ENCODE measurements at regions not wholly inside any gene's neighbourhood (a gene's known extent, or its start where the extent isn't known, plus 50 kb on each side); places are given as distances from the start of the nearest gene placed in this dataset.

GRCh38 chr18:40501026-40501425, 1454.0 kb upstream of the PIK3C3 start:
- Histone ChIP-seq H3K27me3 (ENCODE audit: insufficient read depth, low read depth) (0 out of 2 replicates have a peak, but pooled peaks cover 3% of the 10 kb centered on the region), H3K9ac (no peak overlapping the region), H3K79me2 (ENCODE audit: insufficient read depth, low read depth) (no peaks in the 10 kb centered on the region), H3K27ac (no peak overlapping the region), H4K20me1 (ENCODE audit: insufficient read depth) (no peaks in the 10 kb centered on the region), H2AFZ (ENCODE audit: low read depth) (no peak overlapping the region), H3K4me3 (IDR thresholded peaks at IDR 0.05; ENCODE audit: insufficient read depth, low read depth, low read length) (no peak overlapping the region), H3K36me3 (ENCODE audit: insufficient read depth) (no peaks in the 10 kb centered on the region), H3K4me2 (no peak overlapping the region), H3K4me1 (ENCODE audit: low read depth, poor library complexity, severe bottlenecking) (no peaks in the 10 kb centered on the region)
- TF ChIP-seq CTCF (conservative IDR thresholded peaks at IDR 0.05; ENCODE audit: low read depth, low read length), result no peak

- Histone ChIP-seq H3K27me3 (ENCODE audit: insufficient read depth, low read depth) (0 out of 2 replicates have a peak, but pooled peaks cover 3% of the 10 kb centered on the region), H3K79me2 (ENCODE audit: insufficient read depth, low read depth) (no peaks in the 10 kb centered on the region), H3K4me2 (no peak overlapping the region), H3K9ac (no peak overlapping the region), H4K20me1 (ENCODE audit: insufficient read depth) (no peaks in the 10 kb centered on the region), H3K4me3 (IDR thresholded peaks at IDR 0.05; ENCODE audit: insufficient read depth, low read depth, low read length) (no peak overlapping the region), H3K36me3 (ENCODE audit: insufficient read depth) (no peaks in the 10 kb centered on the region), H3K27ac (no peak overlapping the region), H2AFZ (ENCODE audit: low read depth) (no peak overlapping the region), H3K4me1 (ENCODE audit: low read depth, poor library complexity, severe bottlenecking) (no peaks in the 10 kb centered on the region)
- TF ChIP-seq CTCF (conservative IDR thresholded peaks at IDR 0.05; ENCODE audit: low read depth, low read length), result no peak
Observed at GRCh38 chr18:40494603-40495002, 1460.4 kb upstream of the PIK3C3 start.

GRCh38 chr18:40493316-40493715, 1461.7 kb upstream of the PIK3C3 start:
- Histone ChIP-seq H3K4me2 (no peak overlapping the region), H3K79me2 (ENCODE audit: insufficient read depth, low read depth) (no peaks in the 10 kb centered on the region), H3K4me1 (ENCODE audit: low read depth, poor library complexity, severe bottlenecking) (no peaks in the 10 kb centered on the region), H3K27me3 (ENCODE audit: insufficient read depth, low read depth) (0 out of 2 replicates have a peak, but pooled peaks cover under 1% of the 10 kb centered on the region), H3K9ac (no peak overlapping the region), H3K4me3 (IDR thresholded peaks at IDR 0.05; ENCODE audit: insufficient read depth, low read depth, low read length) (no peak overlapping the region), H4K20me1 (ENCODE audit: insufficient read depth) (no peaks in the 10 kb centered on the region), H2AFZ (ENCODE audit: low read depth) (no peak overlapping the region), H3K27ac (no peak overlapping the region), H3K36me3 (ENCODE audit: insufficient read depth) (no peaks in the 10 kb centered on the region)
- no peak for TF ChIP-seq CTCF (conservative IDR thresholded peaks at IDR 0.05; ENCODE audit: low read depth, low read length)

- no peak overlapping the region for H2AFZ ChIP-seq (ENCODE audit: low read depth)
- no peaks in the 10 kb centered on the region for H3K79me2 ChIP-seq (ENCODE audit: insufficient read depth, low read depth)
- H3K4me3 ChIP-seq (IDR thresholded peaks at IDR 0.05; ENCODE audit: insufficient read depth, low read depth, low read length), result no peak overlapping the region
- H3K4me1 ChIP-seq (ENCODE audit: low read depth, poor library complexity, severe bottlenecking), result no peaks in the 10 kb centered on the region
- H3K4me2 ChIP-seq, result no peak overlapping the region
- no peaks in the 10 kb centered on the region for H4K20me1 ChIP-seq (ENCODE audit: insufficient read depth)
- H3K27ac ChIP-seq, result no peak overlapping the region
- no peak overlapping the region for H3K9ac ChIP-seq
- no peaks in the 10 kb centered on the region for H3K36me3 ChIP-seq (ENCODE audit: insufficient read depth)
- TF ChIP-seq CTCF (conservative IDR thresholded peaks at IDR 0.05; ENCODE audit: low read depth, low read length), result no peak
- H3K27me3 ChIP-seq (ENCODE audit: insufficient read depth, low read depth), result no peaks in the 10 kb centered on the region
Observed at GRCh38 chr18:40489301-40489700, 1465.7 kb upstream of the PIK3C3 start.
